C4-2B (cell line): ENCODE measurements at regions not wholly inside any gene's neighbourhood (a gene's known extent, or its start where the extent isn't known, plus 50 kb on each side); places are given as distances from the start of the nearest gene placed in this dataset.

ENCODE experiments used
- CTCF ChIP-seq: fragments of 450-650 bp; conservative IDR thresholded peaks from 2 replicates; pipeline ENCODE4 v1.5.1; 2017; ENCODE audit warnings: mild to moderate bottlenecking
- ZFX ChIP-seq: fragments of 450-650 bp; IDR thresholded peaks from 2 replicates; pipeline ENCODE4 v1.6.1; 2017

DNA sequence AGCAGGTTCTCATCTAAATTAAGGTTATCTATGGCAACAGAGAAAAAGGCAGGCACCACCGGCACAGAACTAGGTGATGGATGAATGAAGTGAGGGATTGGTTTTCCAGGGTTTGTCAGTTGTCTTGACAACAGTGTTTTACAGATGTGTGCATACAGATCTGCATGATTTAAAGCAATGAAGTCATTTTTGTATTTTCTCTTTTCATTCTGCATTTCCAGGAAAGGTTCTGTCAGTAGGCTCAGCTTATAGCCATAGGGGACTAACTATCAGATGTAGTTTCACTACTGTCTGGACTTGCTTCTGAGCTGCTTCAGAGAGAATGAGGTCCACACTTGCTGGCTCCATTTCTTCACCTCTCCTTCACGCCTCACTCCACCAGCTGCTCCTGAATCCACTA is 98.2 kb upstream of the LMO4 start:
- TF ChIP-seq CTCF: no peak
- TF ChIP-seq ZFX: no peak
